RWPE1 (cell line): ENCODE measurements at regions not wholly inside any gene's neighbourhood (a gene's known extent, or its start where the extent isn't known, plus 50 kb on each side); places are given as distances from the start of the nearest gene placed in this dataset.

Experiments used
- CTCF ChIA-PET: fragments of 350-600 bp; sonication (Branson Sonifier 250); formaldehyde crosslinking; extraction: SDS; loops from one replicate; lab custom pipeline; 2021; lab: Yijun Ruan, JAX
- POLR2A ChIA-PET: fragments of 400-600 bp; formaldehyde crosslinking; extraction: SDS; loops from one replicate; lab custom pipeline; 2020; ENCODE audit warnings: antibody characterized with exemption; ENCODE audit not compliant: low non-redundant PET; lab: Yijun Ruan, JAX
- DNase-seq: peaks from one replicate; pipeline ENCODE4 v3.0.0; 2012; ENCODE audit warnings: low spot score
- H3K27ac ChIP-seq: fragments of 450-650 bp; 2 replicates; pipeline ENCODE4 v1.5.1; 2017
- CTCF ChIP-seq: fragments of 450-650 bp; conservative IDR thresholded peaks from 2 replicates; pipeline ENCODE4 v1.5.1; 2017; ENCODE audit warnings: low read depth, mild to moderate bottlenecking

- H3K27ac ChIP-seq, result no peak overlapping the region
- no peak for TF ChIP-seq CTCF
- DNase-seq, result no peak
- POLR2A ChIA-PET, result no interaction called here
- CTCF ChIA-PET, result no interaction called here
Observed at GRCh38 chr2:15731889-15732271, 140.2 kb downstream of the DDX1 start.

GRCh38 chr2:15732341-15733077 is 140.8 kb downstream of the DDX1 start:
- POLR2A ChIA-PET, result no interaction called here
- no peak for DNase-seq
- no peak for TF ChIP-seq CTCF
- no peak overlapping the region for H3K27ac ChIP-seq
- CTCF ChIA-PET, result no interaction called here

DNA sequence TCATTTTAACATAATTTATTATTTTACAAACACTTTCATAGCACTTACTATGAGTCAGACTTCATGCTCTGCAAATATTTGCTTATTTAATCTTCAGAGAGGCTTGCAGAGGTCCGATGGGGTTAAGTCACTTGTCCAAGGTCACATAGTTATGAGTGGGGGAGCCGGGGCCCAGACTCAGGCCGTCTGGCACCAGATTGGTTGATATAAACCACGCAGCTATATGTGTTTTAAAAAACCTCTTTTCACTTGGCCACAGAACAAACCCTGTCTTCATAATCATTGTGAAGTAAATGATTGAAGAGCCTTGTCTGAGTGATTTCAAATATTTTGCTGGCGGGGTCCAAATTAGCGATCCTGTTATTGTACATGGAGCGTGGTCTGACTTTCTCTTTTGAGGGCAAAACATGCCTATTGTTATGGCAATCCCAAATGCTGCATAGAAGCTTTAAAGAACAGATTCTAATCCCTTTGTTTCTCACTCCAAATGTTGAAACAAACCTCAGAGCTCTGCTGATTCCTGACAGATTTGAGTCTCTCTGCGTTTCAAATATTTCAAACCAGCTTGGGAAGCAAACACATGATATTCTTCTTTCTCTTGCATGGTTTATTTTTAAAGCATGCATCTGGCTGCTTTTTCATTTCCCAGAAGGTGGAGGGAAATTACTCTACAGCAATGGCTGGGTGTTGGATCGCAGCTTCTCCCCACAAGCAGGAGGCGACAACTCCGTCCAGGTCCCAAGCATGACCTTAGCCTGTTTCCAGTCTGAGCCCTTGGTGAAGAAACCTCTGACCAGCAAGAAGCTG is 142.4 kb downstream of the DDX1 start:
- DNase-seq, result no peak
- TF ChIP-seq CTCF, result no peak
- no peak overlapping the region for H3K27ac ChIP-seq
- CTCF ChIA-PET, result interaction anchor here (1.2 kb wide), 1 partner anchor 10 kb away, joined by 4 read pairs; no protein-coding TSS in a partner anchor
- POLR2A ChIA-PET, result no interaction called here

- H3K27ac ChIP-seq, result no peak overlapping the region
- DNase-seq, result no peak
- no peak for TF ChIP-seq CTCF
- POLR2A ChIA-PET, result no interaction called here
- CTCF ChIA-PET, result interaction anchor here (1.2 kb wide), 1 partner anchor 9 kb away, joined by 4 read pairs; no protein-coding TSS in a partner anchor
Observed at GRCh38 chr2:15734674-15735483, 143.2 kb downstream of the DDX1 start.

DNA sequence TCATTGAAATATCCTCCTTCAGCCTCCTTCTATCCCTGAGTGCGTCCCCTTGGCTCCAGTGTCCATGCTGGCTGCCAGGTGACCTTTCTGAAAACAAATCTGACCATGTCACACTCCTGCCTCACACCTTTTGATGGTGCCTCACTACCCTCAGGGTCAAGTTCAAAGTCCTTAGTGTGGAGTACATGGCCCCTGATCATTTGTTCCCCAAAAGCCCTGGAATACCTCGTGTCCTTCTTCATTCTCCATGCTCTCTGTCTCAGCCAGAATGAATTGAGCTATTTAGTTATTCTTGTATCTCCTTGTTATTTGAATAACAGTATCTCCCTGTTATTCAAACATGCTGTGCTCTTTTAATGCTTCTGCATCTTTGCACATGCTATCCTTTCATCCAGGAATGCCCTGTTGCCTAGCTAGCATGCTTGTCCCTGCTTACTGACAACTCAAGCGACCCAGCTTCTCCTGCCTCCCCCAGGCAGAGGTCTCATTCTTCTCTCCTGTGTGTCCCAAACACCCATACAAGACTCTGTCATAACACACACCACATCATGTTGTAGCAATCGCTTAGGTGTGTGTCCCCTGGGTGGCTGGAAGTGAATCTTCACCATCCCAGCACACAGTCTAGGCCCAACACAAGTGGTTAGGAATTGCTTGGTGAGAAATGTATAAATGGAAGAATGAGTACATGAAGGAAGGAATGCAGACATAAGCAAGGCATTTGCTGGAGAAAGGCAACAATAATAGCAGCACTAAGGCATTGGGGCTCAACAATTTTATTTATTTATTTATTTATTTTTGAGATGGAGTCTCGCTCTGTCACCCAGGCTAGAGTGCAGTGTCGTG is 144.0 kb downstream of the DDX1 start:
- no peak overlapping the region for H3K27ac ChIP-seq
- no peak for DNase-seq
- POLR2A ChIA-PET, result no interaction called here
- no peak for TF ChIP-seq CTCF
- CTCF ChIA-PET, result no interaction called here
